K562 (cell line): ENCODE measurements at regions not wholly inside any gene's neighbourhood (a gene's known extent, or its start where the extent isn't known, plus 50 kb on each side); places are given as distances from the start of the nearest gene placed in this dataset.
A peak's percentile ranks its signal among the peaks of the same experiment; 100 is the strongest.

ENCODE experiments used
- ATAC-seq: fragments of 200-7000 bp; cut with Tn5 transposase; 3 replicates; pipeline ENCODE4 v1.9.1; 2020; ENCODE audit warnings: moderate library complexity
- BruUV-seq: library from RNA; stranded (reverse); fragments of 400-500 nt; replicated peaks from 2 replicates; lab custom pipeline; 2021; lab: Mats Ljungman, UMichigan
- CTCF ChIA-PET: fragments of 300-600 bp; formaldehyde crosslinking; extraction: SDS; loops from one replicate; lab custom pipeline; 2021; ENCODE audit warnings: low intra/inter-chr PET ratio; lab: Yijun Ruan, JAX
- POLR2A ChIA-PET: fragments of 300-600, 350-650 bp; sonication (Branson Sonifier 250); formaldehyde crosslinking; extraction: SDS; loops from one replicate; lab custom pipeline; 2021; ENCODE audit warnings: antibody characterized with exemption, inconsistent platforms; lab: Yijun Ruan, JAX
- DNase-seq, 4 experiments: peaks; one replicate each; pipeline versions ENCODE4 v3.0.0 to v3.0.0-alpha.2; 2011 to 2018; ENCODE audit warnings: low spot score in 3 of 4, mixed read lengths in 3 of 4; ENCODE audit errors: extremely low read depth in 1 of 4
- FAIRE-seq: peaks from 2 replicates; lab custom pipeline; 2011; peaks lifted over from hg19 to GRCh38; lab: Jason Lieb, UNC
- H2AFZ ChIP-seq: 2 replicates; pipeline ENCODE4 v1.6.0; 2011; ENCODE audit warnings: low read depth, low read length, control low read depth, inconsistent platforms
- H3K27ac ChIP-seq: fragments of 200-600 bp; 3 replicates; pipeline ENCODE4 v1.8.0; 2011; ENCODE audit warnings: low read depth, mild to moderate bottlenecking, control low read depth, inconsistent platforms, low read length, moderate library complexity, mixed read lengths; ENCODE audit errors: extremely low read depth
- H3K27me3 ChIP-seq, 2 experiments: fragments of 300-600 bp in 1 of 2; 2 replicates in 1 of 2; 3 replicates in 1 of 2; pipeline versions ENCODE4 v1.6.0 to v1.8.0; 2011; ENCODE audit warnings: inconsistent platforms in 2 of 2, low read length in 2 of 2, mild to moderate bottlenecking in 1 of 2, mixed read lengths in 1 of 2, moderate library complexity in 1 of 2; ENCODE audit not compliant: control insufficient read depth in 2 of 2, insufficient read depth in 2 of 2
- H3K36me3 ChIP-seq: fragments of 300-600 bp; 3 replicates; pipeline ENCODE4 v1.8.0; 2011; ENCODE audit warnings: mild to moderate bottlenecking, low read length, inconsistent platforms; ENCODE audit not compliant: control insufficient read depth, insufficient read depth
- H3K4me1 ChIP-seq, 2 experiments: fragments of 200-600 bp in 1 of 2; replicated peaks in 1 of 2; 2 replicates in 1 of 2; 3 replicates in 1 of 2; pipeline versions ENCODE4 v1.5.1 to v1.8.0; 2011; ENCODE audit warnings: inconsistent platforms in 2 of 2, low read length in 2 of 2, mild to moderate bottlenecking in 1 of 2, mixed read lengths in 1 of 2, moderate library complexity in 1 of 2; ENCODE audit not compliant: control insufficient read depth in 2 of 2, insufficient read depth in 2 of 2
- H3K4me2 ChIP-seq: 2 replicates; pipeline ENCODE4 v1.6.1; 2011; ENCODE audit warnings: low read length, control low read depth, inconsistent platforms, mixed read lengths; ENCODE audit not compliant: insufficient read depth
- H3K4me3 ChIP-seq: fragments of 200-600 bp; sonication (generic), shearing (Covaris generic); 2 replicates; pipeline ENCODE4 v1.5.1; 2016; ENCODE audit warnings: control low read depth, inconsistent platforms
- H3K79me2 ChIP-seq: fragments of 200-600 bp; 3 replicates; pipeline ENCODE4 v1.8.0; 2011; ENCODE audit warnings: low read length, inconsistent platforms; ENCODE audit not compliant: control insufficient read depth, insufficient read depth
- H3K9ac ChIP-seq, 2 experiments: 2 replicates each; pipeline versions ENCODE4 v1.6.0 to v1.6.1; 2011; ENCODE audit warnings: low read depth in 2 of 2, low read length in 2 of 2, control low read depth in 1 of 2, inconsistent platforms in 1 of 2, mild to moderate bottlenecking in 1 of 2, mixed read lengths in 1 of 2; ENCODE audit not compliant: insufficient read depth in 1 of 2
- H3K9me1 ChIP-seq: one replicate; pipeline ENCODE4 v1.6.0; 2011; ENCODE audit warnings: inconsistent platforms, mild to moderate bottlenecking, low read length, moderate library complexity; ENCODE audit not compliant: control insufficient read depth, insufficient read depth
- H3K9me3 ChIP-seq: replicated peaks from 2 replicates; pipeline ENCODE4 v1.5.1; 2011; ENCODE audit warnings: low read depth, low read length, inconsistent platforms; ENCODE audit not compliant: control insufficient read depth, insufficient read depth
- H4K20me1 ChIP-seq: replicated peaks from 2 replicates; pipeline ENCODE4 v1.6.1; 2011; ENCODE audit warnings: low read length, inconsistent platforms, mixed read lengths; ENCODE audit not compliant: control insufficient read depth, insufficient read depth
- CHCHD3 ChIP-seq: fragments of 250-450 bp; sonication (Bioruptor Pico); IDR thresholded peaks from 2 replicates; pipeline ENCODE4 v2.1.2; 2022; ENCODE audit warnings: mild to moderate bottlenecking
- DLX4 ChIP-seq: fragments of 250-450 bp; sonication (Bioruptor Pico); IDR thresholded peaks from 2 replicates; pipeline ENCODE4 v1.6.1; 2021; ENCODE audit warnings: mild to moderate bottlenecking
- DPF2 ChIP-seq: fragments of 450-650 bp; IDR thresholded peaks from 2 replicates; pipeline ENCODE4 v1.6.1; 2016
- FOS ChIP-seq: IDR thresholded peaks from 3 replicates; pipeline ENCODE4 v1.6.1; 2011; ENCODE audit not compliant: insufficient read length; ENCODE audit errors: extremely low read depth
- FOXM1 ChIP-seq, 2 experiments: fragments of 450-650 bp in 1 of 2; sonication (generic) in 1 of 2; formaldehyde crosslinking in 1 of 2; IDR thresholded peaks; 2 replicates each; pipeline versions ENCODE4 v1.6.1 to v1.9.0; 2017 to 2022; ENCODE audit warnings: low read depth in 2 of 2, mild to moderate bottlenecking in 2 of 2, missing genetic modification reagents in 1 of 2, moderate library complexity in 1 of 2
- JUNB ChIP-seq: fragments of 450-650 bp; formaldehyde crosslinking; conservative IDR thresholded peaks from 2 replicates; pipeline ENCODE4 v1.4.0; 2020; ENCODE audit warnings: mild to moderate bottlenecking
- MEF2D ChIP-seq: conservative IDR thresholded peaks from 2 replicates; pipeline ENCODE4 v1.6.1; 2016; ENCODE audit warnings: low read depth, missing genetic modification characterization, missing compliant biosample characterization
- NBN ChIP-seq: fragments of 450-650 bp; IDR thresholded peaks from 2 replicates; pipeline ENCODE4 v1.6.1; 2016; ENCODE audit warnings: low read depth, mild to moderate bottlenecking
- PRDM10 ChIP-seq: fragments of 450-650 bp; IDR thresholded peaks from 2 replicates; pipeline ENCODE4 v1.6.1; 2018; ENCODE audit not compliant: partially characterized antibody
- PTTG1 ChIP-seq: fragments of 450-650 bp; IDR thresholded peaks from 2 replicates; pipeline ENCODE4 v1.6.1; 2016; ENCODE audit warnings: low read depth, mild to moderate bottlenecking, missing genetic modification characterization, missing compliant biosample characterization
- RHOXF2B ChIP-seq: fragments of 250-450 bp; sonication (Bioruptor Pico); conservative IDR thresholded peaks from 2 replicates; pipeline ENCODE4 v1.5.1; 2021
- SLC30A9 ChIP-seq: fragments of 250-450 bp; sonication (Bioruptor Pico); IDR thresholded peaks from 2 replicates; pipeline ENCODE4 v1.8.0; 2022; ENCODE audit warnings: mild to moderate bottlenecking, moderate library complexity
- U2AF1 ChIP-seq: fragments of 200-400 bp; formaldehyde crosslinking; optimal IDR thresholded peaks from 2 replicates; pipeline ENCODE3; 2017; ENCODE audit warnings: mild to moderate bottlenecking, low read depth, low read length, moderate library complexity
- WGBS: fragments of 100-300 bp; shearing (Covaris generic); methylation state at CpG from one replicate; pipeline ENCODE4 v1.1.6; 2016; ENCODE audit warnings: low coverage, mixed read lengths; ENCODE audit not compliant: insufficient coverage; ENCODE audit errors: missing lambda C conversion rate; 5-methylcytosine and 5-hydroxymethylcytosine counted together
- in situ Hi-C: fragments of 300-500 bp; cut with MboI; formaldehyde crosslinking; loops from 4 replicates; pipeline ENCODE4 v1.15.0; 2018; ENCODE audit warnings: inconsistent platforms, mixed read lengths
- intact Hi-C: fragments of 100-400 bp; cut with micrococcal nuclease; formaldehyde crosslinking; loops from 2 replicates; pipeline ENCODE4 v1.14.2; 2022
- TF ChIP-seq, protein P1 (sequence below): sonication (generic); formaldehyde crosslinking; IDR thresholded peaks from 2 replicates; pipeline ENCODE4 v1.8.0; 2022; ENCODE audit warnings: missing genetic modification reagents, mild to moderate bottlenecking, borderline replicate concordance
- TF ChIP-seq, protein P2 (sequence below): fragments of 450-650 bp; IDR thresholded peaks from 2 replicates; pipeline ENCODE4 v1.7.0; 2016; ENCODE audit warnings: borderline replicate concordance

DNA sequence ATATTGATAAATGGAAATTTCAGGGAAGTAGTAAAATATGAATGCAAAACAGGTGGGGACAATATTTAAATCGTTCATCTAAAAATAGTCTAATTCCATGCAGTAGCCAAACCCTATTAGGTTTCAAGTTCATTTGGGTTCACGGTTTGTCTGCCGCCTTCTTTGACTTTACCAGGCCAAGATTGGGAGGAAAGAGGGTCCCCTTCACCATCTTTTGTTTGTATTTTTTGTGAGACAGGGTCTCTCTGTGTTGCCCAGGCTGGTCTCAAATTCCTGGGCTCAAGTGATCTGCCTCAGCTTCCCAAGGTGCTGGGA, 98.5 kb upstream of the ATL2 start:
- no peaks in the 10 kb centered on the region for H3K27me3 ChIP-seq
- H3K36me3 ChIP-seq, result no peaks in the 10 kb centered on the region
- ChIA-PET POLR2A (interaction anchor here (0.5 to 1.6 kb wide), 6 partner anchors 10 to 823 kb away, joined by 3 to 6 read pairs (median 4); partner anchors contain the start of gene SRSF7), CTCF (no interaction called here)
- no TSS peak for BruUV-seq
- TF ChIP-seq, protein P1, sequence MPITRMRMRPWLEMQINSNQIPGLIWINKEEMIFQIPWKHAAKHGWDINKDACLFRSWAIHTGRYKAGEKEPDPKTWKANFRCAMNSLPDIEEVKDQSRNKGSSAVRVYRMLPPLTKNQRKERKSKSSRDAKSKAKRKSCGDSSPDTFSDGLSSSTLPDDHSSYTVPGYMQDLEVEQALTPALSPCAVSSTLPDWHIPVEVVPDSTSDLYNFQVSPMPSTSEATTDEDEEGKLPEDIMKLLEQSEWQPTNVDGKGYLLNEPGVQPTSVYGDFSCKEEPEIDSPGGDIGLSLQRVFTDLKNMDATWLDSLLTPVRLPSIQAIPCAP (CRISPR knock-in tag), result no peak
- TF ChIP-seq PRDM10, result peak; percentile 44
- TF ChIP-seq DLX4 (CRISPR knock-in tag), result no peak
- no peak for TF ChIP-seq FOS
- TF ChIP-seq CHCHD3 (CRISPR knock-in tag), result no peak
- 0 out of 2 replicates have a peak, but pooled peaks have one; percentile 5 for TF ChIP-seq DPF2
- TF ChIP-seq FOXM1 (IDR thresholded peaks at IDR 0.05; ENCODE audit: low read depth), result 0 out of 2 replicates have a peak, but pooled peaks have one; percentile 31
- TF ChIP-seq FOXM1 (CRISPR knock-in tag; IDR thresholded peaks at IDR 0.05; ENCODE audit: low read depth), result no peak
- TF ChIP-seq RHOXF2B (CRISPR knock-in tag), result no peak
- TF ChIP-seq SLC30A9 (CRISPR knock-in tag), result no peak
- TF ChIP-seq, protein P2, sequence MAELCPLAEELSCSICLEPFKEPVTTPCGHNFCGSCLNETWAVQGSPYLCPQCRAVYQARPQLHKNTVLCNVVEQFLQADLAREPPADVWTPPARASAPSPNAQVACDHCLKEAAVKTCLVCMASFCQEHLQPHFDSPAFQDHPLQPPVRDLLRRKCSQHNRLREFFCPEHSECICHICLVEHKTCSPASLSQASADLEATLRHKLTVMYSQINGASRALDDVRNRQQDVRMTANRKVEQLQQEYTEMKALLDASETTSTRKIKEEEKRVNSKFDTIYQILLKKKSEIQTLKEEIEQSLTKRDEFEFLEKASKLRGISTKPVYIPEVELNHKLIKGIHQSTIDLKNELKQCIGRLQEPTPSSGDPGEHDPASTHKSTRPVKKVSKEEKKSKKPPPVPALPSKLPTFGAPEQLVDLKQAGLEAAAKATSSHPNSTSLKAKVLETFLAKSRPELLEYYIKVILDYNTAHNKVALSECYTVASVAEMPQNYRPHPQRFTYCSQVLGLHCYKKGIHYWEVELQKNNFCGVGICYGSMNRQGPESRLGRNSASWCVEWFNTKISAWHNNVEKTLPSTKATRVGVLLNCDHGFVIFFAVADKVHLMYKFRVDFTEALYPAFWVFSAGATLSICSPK, result no peak
- no peak for TF ChIP-seq U2AF1
- no peak for TF ChIP-seq PTTG1
- TF ChIP-seq NBN, result 0 out of 2 replicates have a peak, but pooled peaks have one; percentile 12
- TF ChIP-seq MEF2D (tag), result 0 out of 2 replicates have a peak, but pooled peaks have one; percentile 18
- no peak for TF ChIP-seq JUNB (CRISPR knock-in tag)
- H3K9me3 ChIP-seq, result peaks cover 5% of the 10 kb centered on the region
- H4K20me1 ChIP-seq, result no peaks in the 10 kb centered on the region
- H3K4me1 ChIP-seq, result peaks cover 15 to 27% of the 10 kb centered on the region in 2 experiments
- in situ Hi-C loops, result no loop called here
- H2AFZ ChIP-seq, result peak overlapping the region; percentile 67
- H3K27ac ChIP-seq, result peak overlapping the region; percentile 27
- H3K79me2 ChIP-seq, result no peaks in the 10 kb centered on the region
- H3K4me3 ChIP-seq, result no peak overlapping the region
- 0 out of 4 replicates have a peak overlapping the region, but pooled peaks of 1 of the 2 experiments have one; percentile 37 for H3K9ac ChIP-seq
- WGBS, result 31% methylated on average over 3 of the region's 3 CpGs
- FAIRE-seq (no peak), DNase-seq (no peak), ATAC-seq (no peak)
- intact Hi-C loops, result no loop called here
- H3K4me2 ChIP-seq, result peak overlapping the region; percentile 35; the same call in 1 of the 2 replicates
- H3K9me1 ChIP-seq, result no peaks in the 10 kb centered on the region
